ENCODE measurements at regions not wholly inside any gene's neighbourhood (a gene's known extent, or its start where the extent isn't known, plus 50 kb on each side); places are given as distances from the start of the nearest gene placed in this dataset.

- H3F3A ChIP-seq (ENCODE audit: low read depth): no peaks in the 10 kb centered on the region
- no peak overlapping the region for H3K27ac ChIP-seq
- no peak overlapping the region for H3K4me2 ChIP-seq
- no peaks in the 10 kb centered on the region for H3K79me2 ChIP-seq (ENCODE audit: low read depth)
- H3K36me3 ChIP-seq: no peaks in the 10 kb centered on the region
- H2AFZ ChIP-seq (replicated peaks): no peak overlapping the region
- no peak for DNase-seq (ENCODE audit: low spot score)
- H3K4me1 ChIP-seq: no peaks in the 10 kb centered on the region
- no peaks in the 10 kb centered on the region for H3K9me3 ChIP-seq (ENCODE audit: low read depth)
- H3K27me3 ChIP-seq: no peaks in the 10 kb centered on the region
- Mint-ChIP-seq H3K27me3 (ENCODE audit: insufficient read depth, low read depth) (no peaks in the 10 kb centered on the region), H3K27ac (no peak overlapping the region), H3K4me1 (no peaks in the 10 kb centered on the region), H3K36me3 (no peaks in the 10 kb centered on the region), H3K4me3 (no peak overlapping the region), H3K9me3 (no peaks in the 10 kb centered on the region)
- TF ChIP-seq CTCF (IDR thresholded peaks at IDR 0.05) (no peak), EZH2phosphoT487 (IDR thresholded peaks at IDR 0.05) (no peak), EZH2 (IDR thresholded peaks at IDR 0.05) (no peak)
- no peaks in the 10 kb centered on the region for H4K20me1 ChIP-seq (ENCODE audit: low read depth)
- no peak overlapping the region for H3K4me3 ChIP-seq
- no peak overlapping the region for H3K9ac ChIP-seq
Observed at GRCh38 chr20:52593654-52594053, 378.5 kb upstream of the TSHZ2 start.

- TF ChIP-seq EZH2 (IDR thresholded peaks at IDR 0.05) (no peak), CTCF (IDR thresholded peaks at IDR 0.05) (no peak)
- no peaks in the 10 kb centered on the region for H3K27me3 Mint-ChIP-seq (ENCODE audit: insufficient read depth, low read depth)
- no peaks in the 10 kb centered on the region for H3K27me3 ChIP-seq
Observed at GRCh38 chr20:52592567-52592966, 379.6 kb upstream of the TSHZ2 start.

GRCh38 chr20:52590100-52590499, 382.1 kb upstream of the TSHZ2 start:
- Mint-ChIP-seq H3K36me3 (no peaks in the 10 kb centered on the region), H3K27ac (no peak overlapping the region), H3K4me3 (no peak overlapping the region), H3K9me3 (no peaks in the 10 kb centered on the region), H3K4me1 (no peaks in the 10 kb centered on the region), H3K27me3 (ENCODE audit: insufficient read depth, low read depth) (no peaks in the 10 kb centered on the region)
- H3K9ac ChIP-seq: no peak overlapping the region
- no peaks in the 10 kb centered on the region for H3F3A ChIP-seq (ENCODE audit: low read depth)
- no peak overlapping the region for H3K4me2 ChIP-seq
- H3K79me2 ChIP-seq (ENCODE audit: low read depth): no peaks in the 10 kb centered on the region
- H3K27me3 ChIP-seq: no peaks in the 10 kb centered on the region
- H3K9me3 ChIP-seq (ENCODE audit: low read depth): no peaks in the 10 kb centered on the region
- no peak overlapping the region for H2AFZ ChIP-seq (replicated peaks)
- no peak for DNase-seq (ENCODE audit: low spot score)
- no peaks in the 10 kb centered on the region for H4K20me1 ChIP-seq (ENCODE audit: low read depth)
- H3K27ac ChIP-seq: no peak overlapping the region
- H3K36me3 ChIP-seq: no peaks in the 10 kb centered on the region
- no peak overlapping the region for H3K4me3 ChIP-seq
- no peaks in the 10 kb centered on the region for H3K4me1 ChIP-seq
- TF ChIP-seq EZH2phosphoT487 (IDR thresholded peaks at IDR 0.05): no peak
- no peak for TF ChIP-seq EZH2 (IDR thresholded peaks at IDR 0.05)
- TF ChIP-seq CTCF (IDR thresholded peaks at IDR 0.05): no peak

More at GRCh38 chr20:52592567-52592966, 379.6 kb upstream of the TSHZ2 start:
- Histone ChIP-seq H3K79me2 (ENCODE audit: low read depth) (no peaks in the 10 kb centered on the region), H4K20me1 (ENCODE audit: low read depth) (no peaks in the 10 kb centered on the region), H3K27ac (no peak overlapping the region), H3F3A (ENCODE audit: low read depth) (no peaks in the 10 kb centered on the region), H3K4me2 (no peak overlapping the region), H3K36me3 (no peaks in the 10 kb centered on the region), H3K9me3 (ENCODE audit: low read depth) (no peaks in the 10 kb centered on the region), H3K4me1 (no peaks in the 10 kb centered on the region), H3K9ac (no peak overlapping the region), H3K4me3 (no peak overlapping the region), H2AFZ (replicated peaks) (no peak overlapping the region)
- Mint-ChIP-seq H3K27ac (no peak overlapping the region), H3K4me3 (no peak overlapping the region), H3K36me3 (no peaks in the 10 kb centered on the region), H3K4me1 (no peaks in the 10 kb centered on the region), H3K9me3 (no peaks in the 10 kb centered on the region)
- DNase-seq (ENCODE audit: low spot score): no peak
